IMR-90 (cell line): ENCODE measurements at regions not wholly inside any gene's neighbourhood (a gene's known extent, or its start where the extent isn't known, plus 50 kb on each side); places are given as distances from the start of the nearest gene placed in this dataset.

ENCODE experiments used
- ATAC-seq: fragments of 200-7000 bp; cut with Tn5 transposase; 2 replicates; pipeline ENCODE4 v1.9.1; 2020; ENCODE audit warnings: low read depth, mild to moderate bottlenecking, moderate library complexity
- BruUV-seq: library from RNA; stranded (reverse); fragments of 400-500 nt; replicated peaks from 2 replicates; lab custom pipeline; 2021; lab: Mats Ljungman, UMichigan
- CTCF ChIA-PET: fragments of 300-600 bp; formaldehyde crosslinking; extraction: SDS; loops from one replicate; lab custom pipeline; 2021; ENCODE audit warnings: antibody characterized with exemption; lab: Yijun Ruan, JAX
- POLR2A ChIA-PET: fragments of 300-600 bp; sonication (Branson Sonifier 250); formaldehyde crosslinking; loops from one replicate; lab custom pipeline; 2022; ENCODE audit warnings: antibody characterized with exemption; ENCODE audit not compliant: unreplicated experiment; lab: Charles Lee
- DNase-seq: peaks from one replicate; pipeline ENCODE4 v3.0.0; 2013
- H2AFZ ChIP-seq: replicated peaks from 2 replicates; pipeline ENCODE3; 2013; ENCODE audit warnings: low read length, mild to moderate bottlenecking; ENCODE audit not compliant: poor library complexity
- H2AK5ac ChIP-seq: 2 replicates; pipeline ENCODE4 v1.6.1; 2013; ENCODE audit warnings: low read depth, low read length, inconsistent platforms
- H2AK9ac ChIP-seq: replicated peaks from 2 replicates; pipeline ENCODE3; 2013; ENCODE audit warnings: mild to moderate bottlenecking, low read depth, low read length, moderate library complexity; ENCODE audit not compliant: poor library complexity
- H2BK120ac ChIP-seq: 2 replicates; pipeline ENCODE4 v1.6.1; 2013; ENCODE audit warnings: low read depth, low read length, inconsistent platforms
- H2BK15ac ChIP-seq: 3 replicates; pipeline ENCODE4 v1.6.1; 2013; ENCODE audit warnings: low read depth, low read length, inconsistent platforms
- H2BK20ac ChIP-seq: 2 replicates; pipeline ENCODE4 v1.6.1; 2013; ENCODE audit warnings: low read depth, mild to moderate bottlenecking, inconsistent platforms, low read length, moderate library complexity
- H2BK5ac ChIP-seq: 2 replicates; pipeline ENCODE4 v1.6.1; 2013; ENCODE audit warnings: mild to moderate bottlenecking, low read depth, low read length, inconsistent platforms; ENCODE audit not compliant: poor library complexity, severe bottlenecking
- H3K14ac ChIP-seq: replicated peaks from 2 replicates; pipeline ENCODE4 v1.6.1; 2013; ENCODE audit warnings: low read depth, low read length, inconsistent platforms
- H3K18ac ChIP-seq: 2 replicates; pipeline ENCODE4 v1.6.1; 2013; ENCODE audit warnings: low read depth, low read length, control low read depth
- H3K23ac ChIP-seq: 2 replicates; pipeline ENCODE4 v1.6.1; 2013; ENCODE audit warnings: low read depth, low read length, inconsistent platforms
- H3K27ac ChIP-seq: 2 replicates; pipeline ENCODE4 v1.5.1; 2013; ENCODE audit warnings: mild to moderate bottlenecking, control low read depth, low read length; ENCODE audit not compliant: insufficient read depth
- H3K27me3 ChIP-seq: 2 replicates; pipeline ENCODE4 v1.6.1; 2013; ENCODE audit warnings: low read length; ENCODE audit not compliant: control insufficient read depth, insufficient read depth
- H3K36me3 ChIP-seq: 2 replicates; pipeline ENCODE4 v1.6.1; 2013; ENCODE audit warnings: low read length, mixed read lengths; ENCODE audit not compliant: control insufficient read depth, insufficient read depth
- H3K4ac ChIP-seq: 2 replicates; pipeline ENCODE4 v1.6.1; 2013; ENCODE audit warnings: low read depth, low read length, inconsistent platforms
- H3K4me1 ChIP-seq: 2 replicates; pipeline ENCODE4 v1.6.1; 2013; ENCODE audit warnings: low read length, mixed read lengths; ENCODE audit not compliant: control insufficient read depth, insufficient read depth
- H3K4me2 ChIP-seq: 2 replicates; pipeline ENCODE4 v1.6.1; 2013; ENCODE audit warnings: low read depth, mild to moderate bottlenecking, control low read depth, low read length, moderate library complexity
- H3K4me3 ChIP-seq: 2 replicates; pipeline ENCODE4 v1.5.1; 2013; ENCODE audit warnings: low read depth, mild to moderate bottlenecking, control low read depth, low read length, moderate library complexity; ENCODE audit not compliant: insufficient read depth
- H3K56ac ChIP-seq: 2 replicates; pipeline ENCODE4 v1.6.1; 2013; ENCODE audit warnings: low read length, inconsistent platforms; ENCODE audit not compliant: insufficient read depth; ENCODE audit errors: extremely low read depth
- H3K79me1 ChIP-seq, 2 experiments: 2 replicates each; pipeline ENCODE4 v1.6.1; 2013; ENCODE audit warnings: low read length in 2 of 2, inconsistent platforms in 1 of 2, low read depth in 1 of 2
- H3K9ac ChIP-seq: 2 replicates; pipeline ENCODE4 v1.6.1; 2013; ENCODE audit warnings: low read depth, low read length, control low read depth
- H3K9me1 ChIP-seq: 2 replicates; pipeline ENCODE4 v1.6.1; 2013; ENCODE audit warnings: low read length, inconsistent platforms; ENCODE audit not compliant: insufficient read depth
- H3K9me3 ChIP-seq: 2 replicates; pipeline ENCODE4 v1.6.1; 2013; ENCODE audit warnings: low read length; ENCODE audit not compliant: control insufficient read depth, insufficient read depth
- H4K20me1 ChIP-seq: 2 replicates; pipeline ENCODE4 v1.6.1; 2013; ENCODE audit warnings: low read length, inconsistent platforms; ENCODE audit not compliant: insufficient read depth
- H4K5ac ChIP-seq: 2 replicates; pipeline ENCODE4 v1.6.1; 2013; ENCODE audit warnings: mild to moderate bottlenecking, low read depth, low read length, control low read depth
- H4K8ac ChIP-seq, 2 experiments: 2 replicates each; pipeline ENCODE4 v1.6.1; 2013; ENCODE audit warnings: low read depth in 2 of 2, low read length in 2 of 2, control low read depth in 1 of 2, inconsistent platforms in 1 of 2
- H4K91ac ChIP-seq: 2 replicates; pipeline ENCODE4 v1.6.1; 2013; ENCODE audit warnings: low read depth, low read length, inconsistent platforms; ENCODE audit not compliant: insufficient read depth
- CEBPB ChIP-seq: IDR thresholded peaks from 2 replicates; pipeline ENCODE4 v1.6.1; 2012; ENCODE audit warnings: low read depth, low read length, improper control_type of control experiment
- CHD1 ChIP-seq: IDR thresholded peaks from 2 replicates; pipeline ENCODE4 v1.6.1; 2012; ENCODE audit warnings: low read depth, low read length, improper control_type of control experiment
- MAZ ChIP-seq: IDR thresholded peaks from 2 replicates; pipeline ENCODE4 v1.6.1; 2012; ENCODE audit warnings: low read depth, mild to moderate bottlenecking, low read length, improper control_type of control experiment, moderate library complexity, borderline replicate concordance
- MXI1 ChIP-seq: IDR thresholded peaks from 2 replicates; pipeline ENCODE4 v1.6.1; 2012; ENCODE audit warnings: low read depth, mild to moderate bottlenecking, low read length, moderate library complexity, borderline replicate concordance
- RAD21 ChIP-seq: IDR thresholded peaks from 2 replicates; pipeline ENCODE4 v1.6.1; 2012; ENCODE audit warnings: low read length, improper control_type of control experiment
- SMC3 ChIP-seq: fragments of 150-350 bp; IDR thresholded peaks from 2 replicates; pipeline ENCODE4 v1.6.1; 2016; ENCODE audit warnings: low read depth, mild to moderate bottlenecking, antibody characterized with exemption, low read length, moderate library complexity
- WGBS, 2 experiments: methylation state at CpG; one replicate each; pipeline versions ENCODE4 v1.1.5 to v1.1.7; 2013; ENCODE audit warnings: missing lambda C conversion rate in 2 of 2; ENCODE audit not compliant: insufficient read length in 1 of 2; ENCODE audit errors: extremely low coverage in 2 of 2; 5-methylcytosine and 5-hydroxymethylcytosine counted together
- dilution Hi-C: fragments of 300-500 bp; cut with HindIII; formaldehyde crosslinking; loops from one replicate; pipeline ENCODE4 v1.14.3; 2018; ENCODE audit warnings: low sequenced_read_pairs; ENCODE audit not compliant: unreplicated experiment
- in situ Hi-C: fragments of 300-500 bp; cut with MboI; formaldehyde crosslinking; loops from 3 replicates; pipeline ENCODE4 v1.14.3; 2019; ENCODE audit warnings: low sequenced_read_pairs, inconsistent platforms, mixed read lengths
- intact Hi-C: fragments of 100-400 bp; cut with micrococcal nuclease; formaldehyde crosslinking; loops from 2 replicates; pipeline ENCODE4 v1.10.0; 2022

DNA sequence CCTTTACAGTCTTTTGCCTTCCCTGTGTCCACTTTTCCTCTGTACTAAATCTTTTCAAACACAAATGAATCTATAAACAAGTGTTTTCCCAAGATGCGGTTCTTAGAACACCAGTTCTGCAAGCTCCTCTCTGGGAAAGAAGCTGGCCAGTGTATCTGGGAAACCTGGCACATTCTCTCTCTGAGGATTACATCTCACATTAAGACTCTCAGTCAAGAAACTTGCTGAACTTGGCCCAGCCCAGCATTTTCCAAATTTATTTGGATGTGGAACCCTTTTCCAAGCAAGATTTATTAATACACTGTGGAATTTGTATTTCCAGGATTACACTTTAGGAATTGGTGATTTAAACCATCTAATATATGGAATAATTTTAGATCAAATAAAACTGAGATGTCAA, 105.7 kb downstream of the ZNF281 start:
- TF ChIP-seq MXI1 (no peak), CHD1 (no peak), MAZ (no peak), RAD21 (no peak), SMC3 (no peak), CEBPB (no peak)
- H3K56ac ChIP-seq, result no peak overlapping the region
- H3K14ac ChIP-seq, result no peak overlapping the region
- dilution Hi-C loops, result no loop called here
- H2BK5ac ChIP-seq, result no peak overlapping the region
- H3K4ac ChIP-seq, result no peak overlapping the region
- no peak for ATAC-seq
- no peaks in the 10 kb centered on the region for H3K9me1 ChIP-seq
- H3K23ac ChIP-seq, result no peak overlapping the region
- H2BK120ac ChIP-seq, result no peak overlapping the region
- H3K27me3 ChIP-seq, result no peaks in the 10 kb centered on the region
- H3K9ac ChIP-seq, result no peak overlapping the region
- H3K9me3 ChIP-seq, result no peaks in the 10 kb centered on the region
- no peaks in the 10 kb centered on the region for H4K20me1 ChIP-seq
- H2AFZ ChIP-seq, result no peak overlapping the region
- H3K4me3 ChIP-seq, result no peak overlapping the region
- ChIA-PET POLR2A (no interaction called here), CTCF (no interaction called here)
- no peak overlapping the region for H4K5ac ChIP-seq
- no peak overlapping the region for H3K18ac ChIP-seq
- H2AK9ac ChIP-seq, result no peak overlapping the region
- H2BK20ac ChIP-seq, result no peak overlapping the region
- in situ Hi-C loops, result no loop called here
- intact Hi-C loops, result loop anchor here (10.0 kb wide), 2 partner anchors 181 to 619 kb away; no protein-coding TSS in a partner anchor
- no TSS peak for BruUV-seq
- peaks cover 4% of the 10 kb centered on the region for H3K4me1 ChIP-seq
- DNase-seq, result no peak
- no peak overlapping the region for H2BK15ac ChIP-seq
- H3K36me3 ChIP-seq, result no peaks in the 10 kb centered on the region
- H4K8ac ChIP-seq, result no peak overlapping the region
- H3K79me1 ChIP-seq, result no peaks in the 10 kb centered on the region
- no peak overlapping the region for H3K27ac ChIP-seq
- H4K91ac ChIP-seq, result no peak overlapping the region
- H2AK5ac ChIP-seq, result no peak overlapping the region
- no peak overlapping the region for H3K4me2 ChIP-seq
- WGBS, 2 experiments, result no CpG with 5 or more reads among the region's 1 CpG
